Neural progenitor cell (in vitro differentiated cells): ENCODE measurements at regions not wholly inside any gene's neighbourhood (a gene's known extent, or its start where the extent isn't known, plus 50 kb on each side); places are given as distances from the start of the nearest gene placed in this dataset.

Experiments
- DNase-seq: peaks from one replicate; pipeline ENCODE4 v3.0.0-alpha.2; 2016; ENCODE audit warnings: low spot score
- H2AFZ ChIP-seq: fragments of 200-600 bp; sonication (generic); replicated peaks from 2 replicates; pipeline ENCODE4 v1.6.1; 2016; ENCODE audit warnings: antibody characterized with exemption
- H3F3A ChIP-seq: fragments of 200-600 bp; sonication (generic); 2 replicates; pipeline ENCODE4 v1.6.1; 2016; ENCODE audit warnings: antibody characterized with exemption, low read depth
- H3K27ac ChIP-seq: fragments of 200-600 bp; sonication (generic); 2 replicates; pipeline ENCODE4 v1.5.1; 2016; ENCODE audit warnings: mild to moderate bottlenecking
- H3K27me3 ChIP-seq: fragments of 200-600 bp; sonication (generic); 2 replicates; pipeline ENCODE4 v1.6.1; 2016; ENCODE audit warnings: mild to moderate bottlenecking, moderate library complexity
- H3K36me3 ChIP-seq: fragments of 200-600 bp; sonication (generic); 2 replicates; pipeline ENCODE4 v1.5.1; 2016
- H3K4me1 ChIP-seq: fragments of 200-600 bp; sonication (generic); 2 replicates; pipeline ENCODE4 v1.6.1; 2016; ENCODE audit warnings: mixed run types
- H3K4me2 ChIP-seq: fragments of 200-600 bp; sonication (generic); 2 replicates; pipeline ENCODE4 v1.6.1; 2016
- H3K4me3 ChIP-seq: fragments of 200-600 bp; sonication (generic); 2 replicates; pipeline ENCODE4 v1.5.1; 2016
- H3K79me2 ChIP-seq: fragments of 200-600 bp; sonication (generic); 2 replicates; pipeline ENCODE4 v1.6.1; 2016; ENCODE audit warnings: low read depth
- H3K9ac ChIP-seq: fragments of 200-600 bp; sonication (generic); 2 replicates; pipeline ENCODE4 v1.6.1; 2016
- H3K9me3 ChIP-seq: fragments of 200-600 bp; sonication (generic); 2 replicates; pipeline ENCODE4 v1.5.1; 2016; ENCODE audit warnings: low read depth
- H4K20me1 ChIP-seq: fragments of 200-600 bp; sonication (generic); 2 replicates; pipeline ENCODE4 v1.6.1; 2016; ENCODE audit warnings: low read depth
- H3K27ac Mint-ChIP-seq: 3 replicates; pipeline ENCODE4 v1.8.0; 2021; ENCODE audit warnings: mixed read lengths
- H3K27me3 Mint-ChIP-seq: 2 replicates; pipeline ENCODE4 v1.8.0; 2022; ENCODE audit warnings: low read depth, mild to moderate bottlenecking, inconsistent platforms, moderate library complexity, mixed read lengths; ENCODE audit not compliant: insufficient read depth
- H3K36me3 Mint-ChIP-seq: 3 replicates; pipeline ENCODE4 v1.8.0; 2021; ENCODE audit warnings: mixed read lengths
- H3K4me1 Mint-ChIP-seq: 3 replicates; pipeline ENCODE4 v1.8.0; 2021; ENCODE audit warnings: mixed read lengths
- H3K4me3 Mint-ChIP-seq: 3 replicates; pipeline ENCODE4 v1.8.0; 2021; ENCODE audit warnings: mild to moderate bottlenecking, moderate library complexity, mixed read lengths
- H3K9me3 Mint-ChIP-seq: 3 replicates; pipeline ENCODE4 v1.8.0; 2020; ENCODE audit warnings: mixed read lengths
- CTCF ChIP-seq: fragments of 200-600 bp; sonication (generic); IDR thresholded peaks from 2 replicates; pipeline ENCODE4 v1.5.1; 2017; ENCODE audit warnings: antibody characterized with exemption, mild to moderate bottlenecking
- EZH2 ChIP-seq: fragments of 200-600 bp; sonication (generic); IDR thresholded peaks from 2 replicates; pipeline ENCODE4 v1.6.1; 2017; ENCODE audit warnings: antibody characterized with exemption, mild to moderate bottlenecking, moderate library complexity
- EZH2phosphoT487 ChIP-seq: fragments of 200-600 bp; sonication (generic); IDR thresholded peaks from 2 replicates; pipeline ENCODE4 v1.6.1; 2017; ENCODE audit warnings: antibody characterized with exemption

GRCh38 chr10:57222129-57222528 is 861.1 kb upstream of the ZWINT start:
- Histone ChIP-seq H3K9me3 (no peaks in the 10 kb centered on the region), H3K79me2 (no peaks in the 10 kb centered on the region), H3K4me3 (no peak overlapping the region), H4K20me1 (no peaks in the 10 kb centered on the region), H3K27me3 (no peaks in the 10 kb centered on the region), H3K36me3 (no peaks in the 10 kb centered on the region), H3K4me2 (peak overlapping the region; percentile 33), H3K4me1 (peaks cover 21% of the 10 kb centered on the region), H3F3A (peaks cover 12% of the 10 kb centered on the region), H3K9ac (no peak overlapping the region), H3K27ac (peak overlapping the region; percentile 31), H2AFZ (peak overlapping the region; percentile 69)
- TF ChIP-seq EZH2 (no peak), CTCF (no peak), EZH2phosphoT487 (no peak)
- no peak for DNase-seq
- H3K4me1 Mint-ChIP-seq, result peaks cover 8% of the 10 kb centered on the region
- H3K27me3 Mint-ChIP-seq, result peaks cover 3% of the 10 kb centered on the region
- no peak overlapping the region for H3K4me3 Mint-ChIP-seq
- H3K9me3 Mint-ChIP-seq, result no peaks in the 10 kb centered on the region
- no peak overlapping the region for H3K27ac Mint-ChIP-seq
- no peaks in the 10 kb centered on the region for H3K36me3 Mint-ChIP-seq

GRCh38 chr10:57221674-57222073 is 860.6 kb upstream of the ZWINT start:
- H3K4me3 Mint-ChIP-seq, result no peak overlapping the region

GRCh38 chr10:57218382-57218781 is 857.3 kb upstream of the ZWINT start:
- peaks cover 12% of the 10 kb centered on the region for H3K4me1 ChIP-seq
- TF ChIP-seq EZH2phosphoT487, result no peak
- TF ChIP-seq CTCF, result no peak
- TF ChIP-seq EZH2, result no peak
- peaks cover 9% of the 10 kb centered on the region for H3K79me2 ChIP-seq
- Mint-ChIP-seq H3K36me3 (no peaks in the 10 kb centered on the region), H3K4me3 (no peak overlapping the region), H3K4me1 (peaks cover 8% of the 10 kb centered on the region), H3K9me3 (no peaks in the 10 kb centered on the region), H3K27ac (no peak overlapping the region), H3K27me3 (no peaks in the 10 kb centered on the region)
- no peak for DNase-seq
- no peaks in the 10 kb centered on the region for H4K20me1 ChIP-seq
- H3K9me3 ChIP-seq, result no peaks in the 10 kb centered on the region
- no peaks in the 10 kb centered on the region for H3K27me3 ChIP-seq
- no peak overlapping the region for H3K9ac ChIP-seq
- H3K4me3 ChIP-seq, result no peak overlapping the region
- no peak overlapping the region for H3K27ac ChIP-seq
- H2AFZ ChIP-seq, result peak overlapping the region; percentile 71
- peaks cover 12% of the 10 kb centered on the region for H3F3A ChIP-seq
- no peaks in the 10 kb centered on the region for H3K36me3 ChIP-seq
- H3K4me2 ChIP-seq, result no peak overlapping the region

More at GRCh38 chr10:57221674-57222073, 860.6 kb upstream of the ZWINT start:
- H3K27me3 Mint-ChIP-seq, result peaks cover 3% of the 10 kb centered on the region
- peaks cover 12% of the 10 kb centered on the region for H3F3A ChIP-seq
- H3K9ac ChIP-seq, result no peak overlapping the region
- peaks cover 21% of the 10 kb centered on the region for H3K4me1 ChIP-seq
- TF ChIP-seq EZH2, result no peak
- no peak for TF ChIP-seq CTCF
- H3K9me3 Mint-ChIP-seq, result no peaks in the 10 kb centered on the region
- H3K27ac ChIP-seq, result peak overlapping the region; percentile 31
- peak overlapping the region; percentile 33 for H3K4me2 ChIP-seq
- H4K20me1 ChIP-seq, result no peaks in the 10 kb centered on the region
- no peak for DNase-seq
- no peaks in the 10 kb centered on the region for H3K79me2 ChIP-seq
- peak overlapping the region; percentile 69 for H2AFZ ChIP-seq
- no peaks in the 10 kb centered on the region for H3K36me3 Mint-ChIP-seq
- no peak overlapping the region for H3K4me3 ChIP-seq
- H3K4me1 Mint-ChIP-seq, result peaks cover 8% of the 10 kb centered on the region
- no peak overlapping the region for H3K27ac Mint-ChIP-seq
- H3K36me3 ChIP-seq, result no peaks in the 10 kb centered on the region
- H3K9me3 ChIP-seq, result no peaks in the 10 kb centered on the region
- H3K27me3 ChIP-seq, result no peaks in the 10 kb centered on the region

GRCh38 chr10:57202356-57202755 is 841.3 kb upstream of the ZWINT start:
- Histone ChIP-seq H3K4me3 (no peak overlapping the region), H3K27me3 (no peaks in the 10 kb centered on the region), H4K20me1 (no peaks in the 10 kb centered on the region), H3K36me3 (no peaks in the 10 kb centered on the region), H3K79me2 (no peaks in the 10 kb centered on the region), H3K9me3 (no peaks in the 10 kb centered on the region), H3K4me1 (no peaks in the 10 kb centered on the region), H2AFZ (no peak overlapping the region), H3K4me2 (no peak overlapping the region), H3F3A (no peaks in the 10 kb centered on the region), H3K27ac (no peak overlapping the region), H3K9ac (no peak overlapping the region)
- no peak for TF ChIP-seq EZH2
- no peak for TF ChIP-seq EZH2phosphoT487
- TF ChIP-seq CTCF, result no peak
- H3K4me1 Mint-ChIP-seq, result peaks cover 8% of the 10 kb centered on the region
- no peaks in the 10 kb centered on the region for H3K9me3 Mint-ChIP-seq
- no peak overlapping the region for H3K27ac Mint-ChIP-seq
- H3K27me3 Mint-ChIP-seq, result peaks cover 2% of the 10 kb centered on the region
- no peaks in the 10 kb centered on the region for H3K36me3 Mint-ChIP-seq
- no peak overlapping the region for H3K4me3 Mint-ChIP-seq
- DNase-seq, result peak; percentile 2
